Skin epidermis (tissue), 12 donors: ENCODE measurements at regions not wholly inside any gene's neighbourhood (a gene's known extent, or its start where the extent isn't known, plus 50 kb on each side); places are given as distances from the start of the nearest gene placed in this dataset.

Experiments used
- H3K27ac ChIP-seq, 21 experiments: fragments of 200-600 bp; sonication (generic) in 11 of 21; one replicate each; pipeline ENCODE4 v1.5.0; 2020; ENCODE audit warnings: mild to moderate bottlenecking in 3 of 21, inconsistent platforms in 2 of 21, moderate library complexity in 2 of 21
- H3K4me3 ChIP-seq, 7 experiments: fragments of 200-600 bp; sonication (generic) in 2 of 7; one replicate each; pipeline ENCODE4 v1.5.0; 2020; ENCODE audit warnings: inconsistent platforms in 2 of 7, mild to moderate bottlenecking in 2 of 7, moderate library complexity in 1 of 7

- H3K27ac ChIP-seq = no peak overlapping the region
- no peak overlapping the region for H3K4me3 ChIP-seq
Observed at GRCh38 chr18:47758000-47758399, 172.5 kb downstream of the SMAD2 start.

- Histone ChIP-seq H3K27ac (no peak overlapping the region), H3K4me3 (no peak overlapping the region)
Observed at GRCh38 chr18:47756364-47757016, 174.0 kb downstream of the SMAD2 start.

- H3K4me3 ChIP-seq = no peak overlapping the region
- no peak overlapping the region for H3K27ac ChIP-seq
Observed at GRCh38 chr18:47755102-47755456, 175.4 kb downstream of the SMAD2 start.

GRCh38 chr18:47754311-47755101, 176.0 kb downstream of the SMAD2 start:
- H3K27ac ChIP-seq = no peak overlapping the region
- H3K4me3 ChIP-seq = no peak overlapping the region

- Histone ChIP-seq H3K27ac (no peak overlapping the region), H3K4me3 (no peak overlapping the region)
Observed at GRCh38 chr18:47752796-47753645, 177.4 kb downstream of the SMAD2 start.

- H3K27ac ChIP-seq = no peak overlapping the region
- no peak overlapping the region for H3K4me3 ChIP-seq
Observed at GRCh38 chr18:47750889-47751423, 179.5 kb downstream of the SMAD2 start.

GRCh38 chr18:47749600-47749973, 180.9 kb downstream of the SMAD2 start:
- no peak overlapping the region for H3K27ac ChIP-seq
- no peak overlapping the region for H3K4me3 ChIP-seq

- Histone ChIP-seq H3K27ac (no peak overlapping the region), H3K4me3 (peak overlapping the region in 3 of 7 experiments; percentile 4 to 11 (median 7))
Observed at GRCh38 chr18:47748847-47749599, 181.4 kb downstream of the SMAD2 start.

GRCh38 chr18:47748093-47748796, 182.2 kb downstream of the SMAD2 start:
- Histone ChIP-seq H3K27ac (no peak overlapping the region), H3K4me3 (no peak overlapping the region)

- Histone ChIP-seq H3K27ac (no peak overlapping the region), H3K4me3 (no peak overlapping the region)
Observed at GRCh38 chr18:47747260-47747795, 183.1 kb downstream of the SMAD2 start.

- Histone ChIP-seq H3K27ac (no peak overlapping the region), H3K4me3 (no peak overlapping the region)
Observed at GRCh38 chr18:47746615-47747014, 183.8 kb downstream of the SMAD2 start.

GRCh38 chr18:47745227-47745626, 185.2 kb downstream of the SMAD2 start:
- H3K4me3 ChIP-seq = no peak overlapping the region
- H3K27ac ChIP-seq = no peak overlapping the region

GRCh38 chr18:47737956-47738355, 192.5 kb downstream of the SMAD2 start:
- H3K27ac ChIP-seq = no peak overlapping the region
- no peak overlapping the region for H3K4me3 ChIP-seq

- Histone ChIP-seq H3K27ac (no peak overlapping the region), H3K4me3 (no peak overlapping the region)
Observed at GRCh38 chr18:47737198-47737830, 193.1 kb downstream of the SMAD2 start.

GRCh38 chr18:47736376-47737140, 193.9 kb downstream of the SMAD2 start:
- Histone ChIP-seq H3K27ac (no peak overlapping the region), H3K4me3 (no peak overlapping the region)

- Histone ChIP-seq H3K4me3 (no peak overlapping the region), H3K27ac (no peak overlapping the region)
Observed at GRCh38 chr18:47735041-47735702, 195.3 kb downstream of the SMAD2 start.

GRCh38 chr18:47731276-47731675, 199.2 kb downstream of the SMAD2 start:
- no peak overlapping the region for H3K4me3 ChIP-seq
- no peak overlapping the region for H3K27ac ChIP-seq
